Body of pancreas (tissue), 4 donors: ENCODE measurements at regions not wholly inside any gene's neighbourhood (a gene's known extent, or its start where the extent isn't known, plus 50 kb on each side); places are given as distances from the start of the nearest gene placed in this dataset.

Source experiments
- CTCF ChIP-seq, 7 experiments: fragments of 450-650 bp in 4 of 7; fragments of 200-600 bp in 3 of 7; sonication (generic) in 3 of 7; IDR thresholded peaks; one replicate each; pipeline ENCODE4 v1.5.1; 2016 to 2019; ENCODE audit warnings: antibody characterized with exemption in 7 of 7
- POLR2A ChIP-seq, 3 donors: fragments of 450-650 bp; IDR thresholded peaks; one replicate each; pipeline ENCODE4 v1.6.1; 2016; ENCODE audit warnings: antibody characterized with exemption in 3 of 3, mild to moderate bottlenecking in 2 of 3

GRCh38 chr17:51496378-51496777 lies 236.0 kb downstream of the UTP18 start:
- no peak for TF ChIP-seq POLR2A (IDR thresholded peaks at IDR 0.05)
- no peak for TF ChIP-seq CTCF (IDR thresholded peaks at IDR 0.05)
